Tibial nerve (tissue), 4 donors: ENCODE measurements at regions not wholly inside any gene's neighbourhood (a gene's known extent, or its start where the extent isn't known, plus 50 kb on each side); places are given as distances from the start of the nearest gene placed in this dataset.

Experiments
- EP300 ChIP-seq, 2 donors: sonication (generic); formaldehyde crosslinking; IDR thresholded peaks; one replicate each; pipeline ENCODE4 v1.6.1; 2017; ENCODE audit warnings: antibody characterized with exemption in 2 of 2, mild to moderate bottlenecking in 1 of 2
- TF ChIP-seq, protein P1 (sequence below), 5 experiments: fragments of 200-600 bp in 3 of 5; fragments of 450-650 bp in 2 of 5; sonication (generic) in 3 of 5; IDR thresholded peaks; one replicate each; pipeline ENCODE4 v1.5.1; 2016 to 2019; ENCODE audit warnings: antibody characterized with exemption in 5 of 5, mild to moderate bottlenecking in 3 of 5, moderate library complexity in 2 of 5

DNA sequence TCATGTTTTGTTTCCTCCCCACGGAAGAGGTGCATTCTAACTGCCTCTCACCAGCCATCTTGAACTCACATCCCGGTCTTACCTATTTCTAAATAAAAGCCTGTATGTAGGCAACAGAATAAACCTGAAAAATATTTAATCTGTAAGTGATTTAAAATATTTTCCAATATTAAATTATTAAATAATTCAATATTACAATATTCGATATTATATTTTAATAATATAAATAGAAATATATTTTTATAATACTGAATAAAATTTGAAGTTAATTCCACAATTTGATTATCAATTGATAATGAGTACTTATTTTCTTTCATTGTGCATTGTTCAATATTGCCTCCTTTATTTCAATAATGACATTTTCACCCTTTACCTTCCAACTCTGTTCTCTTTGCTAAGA, 404.4 kb downstream of the CYLC2 start:
- TF ChIP-seq, protein P1, sequence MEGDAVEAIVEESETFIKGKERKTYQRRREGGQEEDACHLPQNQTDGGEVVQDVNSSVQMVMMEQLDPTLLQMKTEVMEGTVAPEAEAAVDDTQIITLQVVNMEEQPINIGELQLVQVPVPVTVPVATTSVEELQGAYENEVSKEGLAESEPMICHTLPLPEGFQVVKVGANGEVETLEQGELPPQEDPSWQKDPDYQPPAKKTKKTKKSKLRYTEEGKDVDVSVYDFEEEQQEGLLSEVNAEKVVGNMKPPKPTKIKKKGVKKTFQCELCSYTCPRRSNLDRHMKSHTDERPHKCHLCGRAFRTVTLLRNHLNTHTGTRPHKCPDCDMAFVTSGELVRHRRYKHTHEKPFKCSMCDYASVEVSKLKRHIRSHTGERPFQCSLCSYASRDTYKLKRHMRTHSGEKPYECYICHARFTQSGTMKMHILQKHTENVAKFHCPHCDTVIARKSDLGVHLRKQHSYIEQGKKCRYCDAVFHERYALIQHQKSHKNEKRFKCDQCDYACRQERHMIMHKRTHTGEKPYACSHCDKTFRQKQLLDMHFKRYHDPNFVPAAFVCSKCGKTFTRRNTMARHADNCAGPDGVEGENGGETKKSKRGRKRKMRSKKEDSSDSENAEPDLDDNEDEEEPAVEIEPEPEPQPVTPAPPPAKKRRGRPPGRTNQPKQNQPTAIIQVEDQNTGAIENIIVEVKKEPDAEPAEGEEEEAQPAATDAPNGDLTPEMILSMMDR (IDR thresholded peaks at IDR 0.05): no peak
- TF ChIP-seq EP300 (IDR thresholded peaks at IDR 0.05): no peak
